GM04504 (cell line): ENCODE measurements at regions not wholly inside any gene's neighbourhood (a gene's known extent, or its start where the extent isn't known, plus 50 kb on each side); places are given as distances from the start of the nearest gene placed in this dataset.
"Not testable (repeated sequence)": the region's sequence is repeated elsewhere in the genome, so short reads cannot be mapped to it uniquely, and the experiment has no call there.

Experiments used
- DNase-seq: peaks from one replicate; pipeline ENCODE4 v3.0.0-alpha.2; 2012; ENCODE audit warnings: low read depth

DNA sequence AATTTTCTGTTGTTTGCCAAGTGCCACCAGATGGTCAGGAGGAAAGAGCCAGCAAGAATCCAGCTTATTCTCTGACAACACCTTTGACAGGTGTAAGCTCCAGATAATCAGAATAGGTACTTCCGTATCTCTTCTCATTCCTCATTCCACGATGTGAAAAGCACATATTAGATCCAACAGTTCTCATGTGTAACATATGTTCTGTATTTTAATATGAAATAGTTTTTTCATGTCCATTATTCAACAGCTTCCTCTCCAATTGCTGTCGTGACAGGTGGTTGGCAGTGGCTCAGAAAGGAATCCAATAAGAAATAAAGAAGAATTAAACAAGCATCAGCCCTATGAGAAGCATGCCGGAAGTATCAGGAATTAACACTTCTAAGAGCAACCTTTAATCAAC is 1624.7 kb downstream of the MRPL39 start:
- no peak for DNase-seq

DNA sequence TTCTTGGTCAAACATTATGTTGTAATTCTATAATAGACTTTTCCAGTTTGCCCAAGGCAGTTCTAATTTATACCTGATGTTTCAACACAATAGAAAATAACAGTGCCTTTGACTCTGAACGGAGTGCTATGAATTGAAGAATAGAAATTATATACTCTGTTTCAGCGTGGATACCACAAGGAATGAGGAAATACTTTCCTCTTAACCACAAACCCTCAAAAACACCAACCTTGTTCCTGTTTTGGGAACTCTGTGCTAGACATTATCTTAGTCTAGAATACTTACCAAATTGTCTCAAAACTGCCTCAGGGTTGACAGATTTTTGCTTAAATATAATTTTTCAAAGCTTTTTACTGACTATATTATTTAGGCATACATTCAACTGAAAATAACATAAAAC is 1629.3 kb downstream of the MRPL39 start:
- no peak for DNase-seq

DNA sequence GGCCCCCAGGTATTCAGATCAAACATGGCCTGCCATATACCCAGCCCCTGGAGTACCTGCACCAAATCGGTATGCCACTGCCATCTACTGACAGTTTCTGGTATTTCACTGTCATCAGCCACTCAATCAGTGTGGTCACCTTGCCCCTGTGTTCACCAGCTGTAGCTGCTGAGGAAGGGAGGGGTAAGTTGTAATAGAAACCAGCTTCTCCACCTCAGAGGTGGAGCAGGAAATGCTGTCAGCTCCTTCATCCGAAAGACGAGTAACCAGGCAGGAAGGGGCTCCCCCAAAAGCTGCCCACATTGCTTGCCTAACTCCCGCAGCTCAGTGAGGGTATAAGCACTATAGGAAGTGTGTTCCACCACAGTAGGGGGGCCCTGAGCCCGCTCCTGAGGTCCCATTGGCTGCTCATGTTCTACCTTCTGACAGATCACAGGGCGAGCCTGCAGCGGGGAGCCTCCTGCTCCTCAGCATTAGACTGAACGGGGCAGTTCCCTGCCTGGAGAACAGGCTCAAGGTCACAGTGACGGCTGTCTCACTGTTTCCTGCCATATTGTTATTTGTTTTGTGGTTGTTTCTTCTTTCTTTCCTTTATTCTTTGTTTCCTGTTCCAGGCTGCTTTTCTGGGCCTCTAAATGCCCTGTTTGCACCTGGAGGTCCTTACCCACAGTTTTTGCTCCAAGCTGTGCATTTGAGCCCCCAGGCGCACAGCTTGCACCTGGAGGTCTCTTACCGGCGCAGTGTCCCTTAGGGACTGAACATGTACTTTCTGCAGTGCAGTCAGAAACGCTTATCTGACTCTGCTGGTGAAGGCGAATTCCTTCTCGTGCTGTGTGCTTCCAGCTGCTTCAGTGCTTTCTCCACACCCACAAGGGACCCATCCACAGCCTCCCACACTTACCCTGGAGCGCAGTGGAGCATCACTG is 1638.3 kb downstream of the MRPL39 start:
- no peak for DNase-seq

DNA sequence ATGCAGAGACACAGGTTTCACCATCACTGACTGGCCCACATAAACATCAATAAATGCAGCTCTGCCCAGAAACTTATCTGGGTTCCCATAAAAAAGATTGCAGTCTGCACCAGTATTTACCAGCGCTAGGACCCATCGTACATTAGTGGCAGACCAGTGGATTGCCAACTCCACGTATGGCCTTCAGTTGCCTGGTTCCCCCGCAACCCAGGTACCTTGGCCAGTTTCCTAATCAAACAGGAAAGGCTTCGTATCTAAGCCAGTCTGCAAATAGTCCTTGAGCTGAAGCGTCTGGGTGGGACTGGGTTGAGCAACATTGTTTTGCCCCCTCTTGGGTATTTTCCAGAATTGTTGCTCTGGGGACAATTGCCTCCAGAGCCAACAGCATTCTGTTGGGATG is 1639.3 kb downstream of the MRPL39 start:
- DNase-seq = no peak

DNA sequence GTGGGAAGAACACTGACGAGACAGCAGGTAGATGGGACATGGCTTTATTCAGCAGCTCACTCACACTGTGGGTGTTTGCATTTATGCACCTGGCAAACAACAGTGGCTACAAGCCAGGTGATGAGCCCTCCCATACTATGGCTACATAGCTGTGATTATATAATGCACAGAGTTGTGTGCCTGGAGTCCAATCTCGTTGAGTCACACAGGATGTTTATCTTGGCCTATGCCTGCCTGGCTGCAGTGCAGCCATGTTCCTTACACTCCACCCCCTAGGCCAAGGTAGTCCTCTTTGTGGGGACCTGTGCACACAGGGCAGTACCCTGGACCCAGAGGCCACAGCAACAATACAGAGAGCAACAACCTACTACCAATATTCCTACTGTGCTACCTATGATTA is 1643.8 kb downstream of the MRPL39 start:
- DNase-seq = no peak

DNA sequence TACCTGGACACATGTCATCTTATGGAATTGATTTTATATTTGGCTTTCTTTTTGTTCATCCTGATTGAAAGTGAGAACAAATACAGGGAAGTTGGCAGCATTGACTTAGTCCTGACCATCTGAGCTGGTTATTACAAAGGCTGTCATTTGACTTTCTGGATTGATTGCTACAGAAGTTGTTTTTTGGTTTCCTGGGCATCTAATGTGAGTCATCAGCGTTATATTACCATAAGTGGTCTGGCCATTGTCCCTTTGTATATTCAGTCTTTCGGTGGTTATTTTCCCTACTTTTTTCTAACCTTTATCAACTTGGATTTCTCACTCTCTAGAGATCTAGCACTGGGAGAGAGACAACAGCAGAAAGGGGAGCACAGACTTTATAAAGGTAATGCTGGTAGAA is 1646.5 kb downstream of the MRPL39 start:
- no peak for DNase-seq

DNA sequence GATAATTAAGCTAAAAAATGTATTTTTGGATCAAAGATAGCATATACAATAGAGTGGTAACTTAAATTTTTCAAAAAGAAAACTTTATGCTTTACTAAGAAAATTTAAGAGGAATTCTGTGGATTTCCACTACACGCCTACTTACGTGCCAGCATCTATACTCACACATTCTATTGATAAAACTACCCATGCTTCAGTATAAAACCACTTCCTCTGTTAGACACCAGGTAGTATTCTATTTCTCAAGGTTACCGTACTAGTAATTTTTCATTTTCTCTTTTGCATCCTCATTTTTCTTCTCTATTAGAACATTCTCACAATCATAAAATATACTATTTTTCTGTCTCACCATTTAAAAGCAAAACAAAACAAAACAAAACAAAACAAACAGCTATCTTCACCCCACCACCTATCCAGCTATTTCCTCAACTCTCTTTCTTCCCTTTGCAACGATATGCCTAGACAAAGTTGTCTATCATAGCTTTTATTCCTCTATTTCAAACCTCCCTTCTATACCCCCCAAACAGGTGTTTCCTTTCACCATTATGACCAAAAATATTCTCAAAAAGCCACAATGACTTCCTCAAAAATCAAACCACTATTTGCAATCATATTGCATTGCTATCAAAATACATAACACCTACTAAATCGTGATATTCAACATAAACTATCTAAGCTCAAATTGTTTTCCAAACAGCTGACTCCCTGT is 1652.0 kb downstream of the MRPL39 start:
- no peak for DNase-seq

DNA sequence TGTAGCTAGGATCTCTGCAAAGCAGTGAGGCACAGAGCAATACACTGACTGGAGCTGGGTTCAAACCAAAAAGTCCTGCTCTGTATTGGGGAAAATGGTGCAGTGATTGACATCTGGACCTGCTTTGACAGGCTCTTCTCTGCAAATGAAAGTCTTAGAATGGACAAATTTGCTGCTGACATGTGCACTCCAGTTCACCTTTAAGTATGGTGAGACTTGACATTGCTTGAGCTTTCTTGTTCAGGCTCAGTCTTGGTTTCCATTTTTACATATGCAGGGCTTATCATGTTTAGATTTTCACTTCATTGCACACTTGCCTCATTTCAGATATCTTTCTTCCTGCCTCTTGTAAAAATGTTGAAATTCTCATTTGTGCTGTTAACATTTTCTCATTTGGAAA is 1655.0 kb downstream of the MRPL39 start:
- DNase-seq = no peak

DNA sequence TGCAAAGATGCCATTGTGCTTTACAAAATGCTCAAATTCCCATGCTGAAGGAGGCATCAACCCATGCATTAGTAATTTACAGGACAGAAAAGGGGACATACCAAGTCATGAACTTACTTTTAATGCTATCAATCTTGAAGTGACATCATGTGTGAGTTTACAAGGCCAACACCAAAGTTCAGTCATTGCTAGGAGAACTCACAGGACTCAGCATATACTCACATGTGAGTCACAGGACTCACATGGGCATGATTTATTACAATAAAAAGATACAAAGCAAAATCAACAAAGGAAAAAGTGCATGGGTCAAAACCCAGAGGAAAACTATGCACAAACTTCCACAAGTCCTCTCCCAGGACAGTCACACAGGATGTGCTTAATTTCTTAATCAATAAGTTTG is 1656.0 kb downstream of the MRPL39 start:
- no peak for DNase-seq

DNA sequence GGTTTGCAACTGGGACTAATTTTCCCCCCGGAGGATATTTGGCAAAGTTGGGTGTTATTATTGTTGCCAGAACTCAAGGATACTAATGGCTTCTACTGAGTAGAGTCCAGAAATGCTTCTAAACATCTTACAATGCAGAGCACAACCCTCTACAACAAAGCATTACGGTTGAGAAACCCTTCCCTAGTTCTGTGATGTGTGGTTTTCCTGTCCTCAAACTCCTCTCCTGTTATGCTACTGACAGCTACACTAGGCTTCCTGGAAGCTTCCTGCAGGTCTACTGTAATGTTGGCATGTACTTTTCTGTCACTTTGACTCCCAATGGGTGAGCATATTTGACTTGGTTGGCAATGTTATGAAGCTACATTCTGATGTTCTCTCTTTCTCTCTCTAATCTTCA is 1656.9 kb downstream of the MRPL39 start:
- no peak for DNase-seq

DNA sequence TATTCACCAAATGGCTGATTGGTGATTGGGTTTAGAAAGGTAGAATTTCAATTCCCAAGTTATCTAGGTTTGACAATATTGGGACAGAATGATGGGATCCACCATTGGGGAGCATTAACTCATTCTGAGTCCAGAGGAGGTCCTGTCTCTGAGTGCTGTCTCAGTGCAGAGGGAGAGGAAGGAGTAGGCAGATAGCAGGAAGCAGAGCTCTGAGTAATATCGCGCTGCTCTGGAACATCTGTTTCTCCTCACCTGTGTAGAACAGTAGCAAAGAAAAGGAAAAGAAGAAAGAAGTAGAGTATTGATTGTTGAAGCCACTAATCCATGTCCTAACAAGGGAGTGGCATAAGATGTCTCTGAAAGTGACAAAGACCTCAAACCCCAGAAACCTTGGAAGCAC is 1657.8 kb downstream of the MRPL39 start:
- no peak for DNase-seq

DNA sequence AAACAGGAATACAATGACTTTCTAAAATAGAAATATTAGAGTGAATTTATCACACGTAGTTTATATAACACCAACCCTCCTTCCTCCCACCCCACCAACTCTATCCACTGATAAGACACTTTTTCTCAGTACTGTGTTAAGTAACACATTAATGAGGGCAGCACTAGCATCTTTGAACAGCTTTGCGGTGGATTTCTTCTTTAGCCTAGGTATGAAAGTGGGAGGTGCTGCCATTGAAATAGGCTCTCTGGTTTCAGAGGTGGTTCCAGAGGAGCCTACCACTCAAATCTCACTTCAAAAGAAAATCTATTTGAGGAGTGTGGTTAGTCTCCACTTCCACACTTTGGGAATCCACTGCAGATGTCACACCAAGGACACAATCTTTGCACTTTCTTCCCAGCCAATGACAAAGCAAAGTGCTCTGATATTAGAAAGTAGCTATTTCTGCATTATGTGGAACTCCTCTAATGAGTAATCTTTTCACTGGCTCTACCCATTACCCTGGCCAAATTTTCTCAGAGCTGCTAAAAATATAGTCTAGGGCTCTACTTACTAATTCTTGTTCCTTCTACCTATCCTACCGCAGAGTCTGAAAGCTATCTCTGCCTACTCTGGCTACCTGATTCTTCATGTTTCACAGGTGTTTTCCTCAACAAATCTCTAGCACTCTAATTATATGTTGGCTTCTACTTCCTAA is 1667.8 kb downstream of the MRPL39 start:
- DNase-seq = no peak

DNA sequence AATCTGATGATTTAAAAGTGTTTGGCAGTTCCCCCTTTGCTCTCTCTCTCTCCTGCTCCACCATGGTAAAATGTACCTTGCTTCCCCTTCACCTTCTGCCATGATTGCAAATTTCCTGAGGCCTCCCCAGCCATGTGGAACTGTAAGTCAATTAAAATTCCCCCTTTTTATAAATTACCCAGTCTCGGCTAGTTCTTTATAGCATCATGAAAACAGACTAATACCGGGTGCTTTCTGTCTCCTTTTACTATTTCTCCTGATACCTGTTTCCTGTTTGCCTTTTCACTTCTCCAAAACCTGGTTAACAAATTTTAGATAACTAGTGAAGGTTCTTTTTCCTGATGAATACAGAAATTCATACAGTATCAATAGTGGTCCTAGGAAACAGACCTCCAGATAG is 1670.3 kb downstream of the MRPL39 start:
- no peak for DNase-seq

DNA sequence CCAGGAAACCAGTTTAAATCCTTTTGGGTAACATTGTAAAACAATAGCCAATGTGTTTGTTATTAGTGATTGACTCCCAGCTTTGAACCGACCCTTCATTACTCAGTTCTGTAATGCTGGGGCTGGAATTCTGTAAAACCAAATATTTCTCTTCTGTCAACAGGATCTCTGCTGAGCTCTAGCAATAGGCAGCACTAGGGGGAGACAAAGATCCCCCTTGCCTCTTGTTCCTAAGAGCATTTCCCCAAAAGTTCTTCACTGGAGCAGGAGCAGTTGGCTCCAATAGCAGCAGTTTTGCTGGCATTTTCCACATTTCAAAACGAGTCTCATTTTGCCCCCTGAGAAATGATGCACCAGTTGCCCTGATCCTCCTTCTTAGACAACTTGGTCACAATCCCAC is 1671.1 kb downstream of the MRPL39 start:
- DNase-seq = no peak

DNA sequence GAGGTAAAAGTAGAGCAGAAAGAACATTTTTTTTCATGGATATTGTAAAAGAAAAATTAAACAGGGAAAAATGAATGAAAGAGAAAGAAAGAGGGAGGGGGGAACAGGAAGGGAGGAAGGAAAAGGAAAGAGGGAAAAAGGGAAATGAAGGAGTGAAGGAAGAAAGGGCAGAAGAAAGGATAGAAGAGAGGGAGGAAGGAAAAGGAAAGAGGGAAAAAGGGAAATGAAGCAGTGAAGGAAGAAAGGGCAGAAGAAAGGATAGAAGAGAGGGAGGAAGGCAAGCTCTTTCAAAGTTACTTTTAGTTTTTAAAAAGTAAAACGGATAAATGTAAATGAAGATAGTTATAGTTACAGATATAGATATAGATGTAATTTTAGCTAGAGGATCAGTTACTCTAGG is 1676.7 kb downstream of the MRPL39 start:
- no peak for DNase-seq

DNA sequence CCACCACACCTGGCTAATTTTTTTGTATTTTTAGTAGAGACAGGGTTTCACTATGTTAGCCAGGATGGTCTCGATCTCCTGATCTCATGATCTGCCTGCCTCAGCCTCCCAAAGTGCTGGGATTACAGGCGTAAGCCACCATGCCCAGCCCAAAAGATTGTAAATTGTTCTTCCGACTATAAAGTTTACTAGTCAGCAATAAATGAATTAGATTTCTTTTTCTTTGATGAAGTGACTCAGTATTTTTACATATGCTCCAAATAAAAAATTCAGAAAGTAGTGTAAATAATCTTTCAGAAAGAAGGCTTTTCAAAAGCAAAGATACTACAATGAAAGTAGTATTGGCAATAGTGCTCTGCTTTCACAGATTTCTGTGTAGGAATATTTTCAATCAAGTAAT is 1680.9 kb downstream of the MRPL39 start:
- not testable (repeated sequence) for DNase-seq

DNA sequence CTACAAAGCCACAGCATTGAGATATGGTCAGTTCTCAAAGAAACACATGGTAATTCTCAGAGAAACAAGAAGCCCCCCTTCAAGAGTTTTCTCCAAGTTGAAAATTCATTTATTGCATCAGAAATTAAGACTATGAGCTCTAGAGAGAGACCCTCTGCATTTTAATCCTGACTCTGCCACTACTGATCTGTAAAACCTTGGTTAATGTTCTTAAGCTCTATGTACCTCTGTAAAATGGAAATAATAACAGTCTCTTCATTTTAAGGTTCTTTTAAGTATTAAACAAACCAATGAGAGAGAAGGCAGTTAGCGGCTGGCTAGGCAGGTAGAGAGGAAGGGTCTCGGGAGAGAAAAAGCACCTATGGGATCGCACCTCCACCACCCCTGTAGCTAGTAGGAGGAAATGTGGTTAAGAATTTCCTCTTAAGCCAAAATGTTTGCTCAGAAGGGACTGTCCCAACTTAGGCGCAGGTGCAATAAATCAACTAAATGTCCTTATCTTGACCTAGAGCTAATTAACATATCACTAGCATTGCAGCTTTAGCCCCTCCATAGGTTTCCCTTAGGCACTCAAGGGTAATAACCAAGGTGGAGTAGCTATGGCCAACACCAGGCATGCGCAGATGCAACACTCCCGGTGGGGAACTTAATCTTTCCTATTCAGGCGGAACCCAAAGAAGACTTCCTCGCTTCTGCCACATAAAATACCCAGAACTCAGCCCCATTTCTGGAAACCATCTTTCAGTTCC is 1685.4 kb downstream of the MRPL39 start:
- DNase-seq = no peak

DNA sequence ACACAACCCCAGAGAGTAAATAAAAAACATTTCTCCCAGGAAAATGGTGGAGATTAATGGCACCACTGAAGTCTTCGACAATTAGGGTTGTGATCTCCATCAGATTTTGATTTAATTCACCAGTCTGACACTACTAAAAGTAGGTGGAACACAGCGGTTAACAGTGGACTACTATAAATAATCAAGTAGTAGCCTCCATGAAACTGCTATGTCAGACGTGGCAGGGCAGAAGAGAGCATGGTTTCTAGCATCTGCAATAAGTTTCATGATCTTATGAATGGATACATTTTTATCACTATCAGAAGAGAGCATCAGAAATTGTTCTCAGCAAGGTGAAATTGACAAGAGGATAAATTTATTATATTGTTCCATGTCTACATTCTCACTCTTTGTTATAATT is 1706.6 kb downstream of the MRPL39 start:
- DNase-seq = no peak

DNA sequence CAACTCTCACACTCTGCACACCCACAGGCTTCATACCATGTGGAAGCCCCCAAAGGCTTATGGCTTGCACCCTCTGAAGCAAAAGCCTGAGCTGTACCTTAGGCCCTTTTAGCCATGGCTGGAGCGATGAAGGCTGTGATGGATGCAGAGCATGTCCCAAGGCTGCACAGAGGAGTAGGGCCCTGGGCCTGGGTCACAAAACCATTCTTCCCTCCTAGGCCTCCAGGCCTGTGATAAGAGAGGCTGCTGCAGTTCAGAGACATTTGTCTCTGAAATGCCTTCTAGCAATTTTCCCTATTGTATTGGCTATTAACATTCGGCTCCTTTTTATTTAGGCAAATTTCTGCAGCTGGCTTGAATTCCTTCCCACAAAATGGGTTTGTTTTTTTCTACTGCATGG is 1707.7 kb downstream of the MRPL39 start:
- no peak for DNase-seq

DNA sequence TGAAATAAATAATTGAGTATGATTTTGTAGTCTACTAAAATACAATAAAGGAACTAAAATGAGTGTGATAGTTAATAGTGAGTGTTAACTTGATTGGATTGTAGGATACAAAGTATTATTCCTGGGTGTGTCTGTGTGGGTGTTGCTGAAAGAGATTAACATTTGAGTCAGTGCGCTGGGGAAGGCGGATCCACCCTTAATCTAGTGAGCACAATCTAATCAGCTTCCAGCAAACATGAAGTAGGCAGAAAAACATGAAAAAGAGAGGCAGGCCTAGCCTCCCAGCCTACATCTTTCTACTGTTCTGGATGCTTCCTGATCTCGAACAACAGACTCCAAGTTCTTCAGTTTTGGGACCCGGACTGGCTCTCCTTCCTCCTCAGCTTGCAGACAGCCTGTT is 1716.6 kb downstream of the MRPL39 start:
- no peak for DNase-seq

DNA sequence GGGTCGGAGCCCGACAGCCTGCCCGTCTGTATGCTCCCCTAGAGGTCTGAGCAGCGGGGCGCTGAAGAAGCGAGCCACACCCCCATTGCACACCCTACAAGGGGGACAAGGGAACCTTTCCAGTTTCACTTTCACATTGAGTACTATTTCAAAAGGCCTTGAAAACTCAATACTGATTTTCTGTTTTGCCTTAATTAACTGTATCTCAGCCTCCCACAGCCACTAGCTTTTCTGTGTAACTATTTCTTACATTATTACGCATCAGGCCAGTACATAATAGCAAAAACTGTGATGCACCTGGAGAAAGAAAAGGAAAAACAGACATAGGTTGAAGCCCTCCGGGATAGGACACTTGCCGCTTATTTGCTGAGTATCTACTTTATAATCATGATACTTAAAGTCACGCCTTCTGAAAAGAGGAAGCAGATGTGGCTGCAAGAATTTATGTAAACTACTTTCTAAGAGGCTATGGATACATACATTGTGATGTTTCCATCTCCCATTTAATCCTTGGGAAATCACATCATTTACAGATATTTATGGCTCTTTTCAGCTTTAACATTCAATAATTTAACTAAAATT is 1719.5 kb downstream of the MRPL39 start:
- no peak for DNase-seq
